HEK293T (cell line): ENCODE measurements at regions not wholly inside any gene's neighbourhood (a gene's known extent, or its start where the extent isn't known, plus 50 kb on each side); places are given as distances from the start of the nearest gene placed in this dataset.

Source experiments
- CTCF ChIA-PET: fragments of 350-600 bp; formaldehyde crosslinking; extraction: SDS; loops from one replicate; lab custom pipeline; 2021; ENCODE audit warnings: antibody characterized with exemption, inconsistent platforms; lab: Yijun Ruan, JAX
- POLR2A ChIA-PET: fragments of 350-600 bp; formaldehyde crosslinking; extraction: SDS; loops from one replicate; lab custom pipeline; 2020; ENCODE audit warnings: antibody characterized with exemption, inconsistent platforms; lab: Yijun Ruan, JAX
- DNase-seq: peaks from one replicate; pipeline ENCODE4 v3.0.0; 2012; ENCODE audit warnings: mixed read lengths; ENCODE audit errors: extremely low spot score
- ARNT ChIP-seq: fragments of 450-650 bp; IDR thresholded peaks from 2 replicates; pipeline ENCODE4 v1.6.1; 2017; ENCODE audit warnings: mild to moderate bottlenecking
- BHLHE40 ChIP-seq: fragments of 450-650 bp; IDR thresholded peaks from 2 replicates; pipeline ENCODE4 v1.6.1; 2016; ENCODE audit warnings: mild to moderate bottlenecking, moderate library complexity, borderline replicate concordance
- CTBP1 ChIP-seq: fragments of 450-650 bp; IDR thresholded peaks from 2 replicates; pipeline ENCODE4 v1.6.1; 2016; ENCODE audit warnings: borderline replicate concordance
- ELF4 ChIP-seq: fragments of 450-650 bp; IDR thresholded peaks from 2 replicates; pipeline ENCODE4 v1.6.1; 2017; ENCODE audit warnings: antibody characterized with exemption
- FOXA1 ChIP-seq: fragments of 450-650 bp; IDR thresholded peaks from 2 replicates; pipeline ENCODE4 v1.6.1; 2016; ENCODE audit warnings: mild to moderate bottlenecking
- FOXK2 ChIP-seq: fragments of 450-650 bp; IDR thresholded peaks from 2 replicates; pipeline ENCODE4 v1.6.1; 2016; ENCODE audit warnings: mild to moderate bottlenecking
- FOXM1 ChIP-seq: fragments of 450-650 bp; IDR thresholded peaks from 2 replicates; pipeline ENCODE4 v1.6.1; 2017; ENCODE audit warnings: mild to moderate bottlenecking, borderline replicate concordance
- HDGF ChIP-seq: fragments of 450-650 bp; IDR thresholded peaks from 2 replicates; pipeline ENCODE4 v1.6.1; 2017; ENCODE audit warnings: antibody characterized with exemption, borderline replicate concordance
- L3MBTL2 ChIP-seq: fragments of 450-650 bp; conservative IDR thresholded peaks from 2 replicates; pipeline ENCODE4 v1.6.1; 2016; ENCODE audit warnings: mild to moderate bottlenecking
- LEF1 ChIP-seq: fragments of 450-650 bp; IDR thresholded peaks from 2 replicates; pipeline ENCODE4 v1.6.1; 2017; ENCODE audit warnings: mild to moderate bottlenecking, borderline replicate concordance
- NFRKB ChIP-seq: fragments of 450-650 bp; IDR thresholded peaks from 2 replicates; pipeline ENCODE4 v1.6.1; 2016; ENCODE audit warnings: mild to moderate bottlenecking, moderate library complexity
- SP1 ChIP-seq: fragments of 450-650 bp; IDR thresholded peaks from 2 replicates; pipeline ENCODE4 v1.6.1; 2017
- SUZ12 ChIP-seq: fragments of 450-650 bp; IDR thresholded peaks from 2 replicates; pipeline ENCODE4 v1.6.1; 2016; ENCODE audit warnings: mild to moderate bottlenecking
- TARDBP ChIP-seq: fragments of 450-650 bp; IDR thresholded peaks from 2 replicates; pipeline ENCODE4 v1.6.1; 2016
- ZNF384 ChIP-seq: fragments of 450-650 bp; IDR thresholded peaks from 2 replicates; pipeline ENCODE4 v1.6.1; 2016
- TF ChIP-seq, protein P1 (sequence below): fragments of 450-650 bp; IDR thresholded peaks from 2 replicates; pipeline ENCODE4 v1.6.1; 2016

DNA sequence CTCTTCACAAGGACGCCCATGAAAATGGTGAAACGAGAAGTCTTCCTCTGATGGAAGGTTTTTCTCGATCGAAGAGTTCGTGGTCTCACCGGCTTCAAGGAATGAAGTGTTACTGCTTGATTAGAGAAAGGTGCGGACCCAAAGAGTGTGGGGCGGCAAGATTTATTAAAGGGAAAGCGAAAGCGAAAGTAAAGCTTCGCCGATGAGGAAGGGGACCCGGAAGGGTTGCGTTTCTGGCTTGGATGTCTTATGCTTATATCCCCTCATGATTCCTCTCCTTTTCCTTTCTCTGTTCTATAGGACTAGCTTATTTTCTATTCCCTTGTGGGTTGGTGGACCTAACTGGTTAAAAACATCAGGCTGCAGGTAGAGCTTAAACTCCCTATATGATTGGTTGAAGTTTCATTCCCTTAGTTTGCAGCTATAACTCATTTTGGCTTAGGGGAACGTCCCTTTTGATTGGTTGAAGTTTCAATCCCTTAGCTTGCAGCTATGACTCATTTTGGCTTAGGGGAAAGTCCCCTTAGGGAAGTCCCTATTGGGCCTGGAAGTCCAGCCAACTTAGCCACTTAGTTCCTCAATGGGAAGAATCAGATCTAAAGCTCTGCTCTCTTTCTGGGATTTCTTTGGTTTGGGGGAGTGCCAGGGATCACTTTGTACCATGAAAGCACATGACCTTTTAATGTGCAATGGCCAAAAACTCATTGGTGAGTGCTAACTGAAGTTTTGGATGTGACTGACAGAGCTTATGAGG lies 1025.0 kb upstream of the PCDH10 start:
- TF ChIP-seq FOXA1, result no peak
- no peak for TF ChIP-seq ELF4
- no peak for TF ChIP-seq FOXM1
- no peak for TF ChIP-seq CTBP1
- TF ChIP-seq SUZ12, result no peak
- no peak for TF ChIP-seq NFRKB
- TF ChIP-seq BHLHE40, result no peak
- no peak for DNase-seq
- CTCF ChIA-PET, result no interaction called here
- POLR2A ChIA-PET, result no interaction called here

DNA sequence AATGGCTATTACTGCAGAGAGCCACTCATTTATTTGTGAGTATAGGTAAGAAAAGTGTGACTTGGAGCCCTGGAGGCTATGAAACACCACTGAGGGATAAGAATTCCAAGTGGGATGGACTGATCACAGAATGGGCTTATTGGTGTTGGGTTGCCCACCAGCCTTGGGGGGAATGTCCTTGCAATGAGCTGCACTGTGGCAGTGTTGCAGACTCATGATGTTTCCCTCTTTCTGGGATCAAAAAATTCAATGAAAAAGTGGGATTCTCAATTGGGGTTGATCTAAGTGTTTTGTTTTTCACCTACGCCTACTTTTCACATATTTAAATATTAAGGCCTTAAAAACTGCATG lies 1024.5 kb upstream of the PCDH10 start:
- CTCF ChIA-PET, result no interaction called here
- TF ChIP-seq FOXA1 (no peak), CTBP1 (no peak), ZNF384 (no peak), BHLHE40 (no peak), HDGF (no peak), L3MBTL2 (no peak)
- TF ChIP-seq, protein P1, sequence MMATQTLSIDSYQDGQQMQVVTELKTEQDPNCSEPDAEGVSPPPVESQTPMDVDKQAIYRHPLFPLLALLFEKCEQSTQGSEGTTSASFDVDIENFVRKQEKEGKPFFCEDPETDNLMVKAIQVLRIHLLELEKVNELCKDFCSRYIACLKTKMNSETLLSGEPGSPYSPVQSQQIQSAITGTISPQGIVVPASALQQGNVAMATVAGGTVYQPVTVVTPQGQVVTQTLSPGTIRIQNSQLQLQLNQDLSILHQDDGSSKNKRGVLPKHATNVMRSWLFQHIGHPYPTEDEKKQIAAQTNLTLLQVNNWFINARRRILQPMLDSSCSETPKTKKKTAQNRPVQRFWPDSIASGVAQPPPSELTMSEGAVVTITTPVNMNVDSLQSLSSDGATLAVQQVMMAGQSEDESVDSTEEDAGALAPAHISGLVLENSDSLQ, result no peak
- POLR2A ChIA-PET, result no interaction called here
- no peak for DNase-seq

DNA sequence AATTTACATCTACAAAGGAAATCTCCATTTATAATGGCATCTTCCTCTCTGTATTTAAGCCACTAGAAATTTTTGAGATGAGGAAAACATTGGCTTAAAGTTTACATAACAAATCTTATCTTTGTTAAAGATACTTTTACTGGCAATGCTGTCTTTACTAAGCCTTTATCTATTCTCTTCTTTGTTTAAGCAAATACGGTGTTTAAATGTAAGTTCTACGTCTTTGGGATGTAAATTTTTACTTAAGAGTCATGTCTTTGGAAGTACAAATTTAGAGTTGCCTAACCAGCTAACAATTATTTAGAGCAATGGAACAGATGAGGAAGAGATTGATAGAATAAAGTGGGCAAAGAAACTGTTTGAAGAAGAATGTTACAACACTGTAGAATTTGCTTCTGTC lies 1024.0 kb upstream of the PCDH10 start:
- TF ChIP-seq L3MBTL2, result no peak
- no peak for TF ChIP-seq CTBP1
- TF ChIP-seq LEF1, result no peak
- no peak for TF ChIP-seq FOXM1
- no peak for TF ChIP-seq SUZ12
- TF ChIP-seq NFRKB, result no peak
- TF ChIP-seq ZNF384, result no peak
- no peak for TF ChIP-seq FOXK2
- TF ChIP-seq, protein P1, result no peak
- ChIA-PET CTCF (no interaction called here), POLR2A (no interaction called here)
- DNase-seq, result no peak

DNA sequence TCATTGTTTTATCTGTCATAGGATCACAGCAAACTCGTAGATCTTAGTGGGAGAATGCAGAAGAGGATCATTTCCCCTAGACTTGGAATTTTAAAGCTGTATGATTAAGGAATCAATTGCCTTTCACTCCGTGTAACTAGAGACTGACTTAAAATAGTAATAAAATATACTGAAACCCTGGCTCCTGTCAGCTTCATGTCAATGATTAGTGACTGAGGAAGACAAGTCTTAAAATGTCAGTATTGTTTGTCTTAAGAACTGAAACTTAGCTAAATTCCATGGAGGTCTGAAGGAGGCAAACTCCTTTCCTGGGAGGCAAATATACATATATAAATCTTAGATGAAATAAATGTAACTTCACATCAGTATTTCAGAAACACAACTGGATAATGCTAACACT lies 1016.7 kb upstream of the PCDH10 start:
- POLR2A ChIA-PET, result no interaction called here
- DNase-seq, result no peak
- TF ChIP-seq FOXK2, result no peak
- no peak for TF ChIP-seq ELF4
- no peak for TF ChIP-seq SUZ12
- no peak for TF ChIP-seq FOXA1
- TF ChIP-seq SP1, result no peak
- TF ChIP-seq, protein P1, result no peak
- TF ChIP-seq HDGF, result no peak
- TF ChIP-seq CTBP1, result no peak
- TF ChIP-seq LEF1, result no peak
- TF ChIP-seq ZNF384, result no peak
- no peak for TF ChIP-seq BHLHE40
- no peak for TF ChIP-seq TARDBP
- TF ChIP-seq L3MBTL2, result no peak
- TF ChIP-seq ARNT, result no peak
- TF ChIP-seq NFRKB, result no peak
- TF ChIP-seq FOXM1, result no peak
- CTCF ChIA-PET, result no interaction called here

DNA sequence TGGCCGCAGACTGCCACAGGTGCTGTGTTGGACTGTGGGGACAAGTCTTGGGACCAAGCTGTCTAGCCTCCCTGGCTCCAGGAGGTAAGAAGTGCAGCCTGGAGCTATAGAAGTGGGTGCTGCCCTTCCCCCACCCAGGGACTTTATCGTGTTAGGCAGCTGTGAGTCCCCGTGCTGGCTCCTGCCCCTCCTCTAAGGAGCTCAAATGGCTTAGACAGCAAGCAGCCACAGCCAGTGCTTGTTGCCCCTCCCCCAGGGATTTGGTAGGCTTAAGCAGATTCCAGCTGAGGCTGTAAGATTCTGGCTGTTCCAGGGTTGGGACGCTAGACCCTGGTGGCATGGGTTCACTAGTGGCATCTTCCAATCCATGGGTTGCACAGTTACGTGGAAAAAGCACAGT lies 979.4 kb upstream of the PCDH10 start:
- POLR2A ChIA-PET, result no interaction called here
- no peak for TF ChIP-seq ZNF384
- no peak for TF ChIP-seq FOXK2
- no peak for TF ChIP-seq ARNT
- TF ChIP-seq SP1, result no peak
- no peak for DNase-seq
- CTCF ChIA-PET, result no interaction called here

DNA sequence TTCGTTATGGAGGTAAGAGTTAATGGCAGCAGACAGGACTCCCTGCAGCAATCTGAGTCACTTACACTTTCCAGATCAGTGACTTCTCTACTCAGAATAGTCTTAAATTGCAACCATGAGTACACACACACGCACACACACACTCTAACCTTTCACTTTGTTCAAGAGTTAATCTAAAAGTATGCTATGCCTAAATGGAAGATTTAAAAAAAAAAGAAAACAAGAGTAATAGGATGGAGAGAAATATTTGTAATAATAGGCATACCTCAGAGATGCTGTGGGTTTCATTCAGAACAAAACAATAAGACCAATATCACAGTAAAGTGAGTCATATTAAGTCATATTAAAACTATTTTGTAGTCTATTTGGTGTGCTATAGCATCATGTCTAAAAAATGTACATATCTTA lies 969.1 kb upstream of the PCDH10 start:
- DNase-seq, result no peak
- ChIA-PET CTCF (no interaction called here), POLR2A (no interaction called here)
- TF ChIP-seq FOXM1 (no peak), FOXK2 (no peak), BHLHE40 (no peak), SP1 (no peak), L3MBTL2 (no peak), FOXA1 (no peak), ZNF384 (no peak), HDGF (no peak), TARDBP (no peak), ARNT (no peak), ELF4 (no peak), LEF1 (no peak), CTBP1 (no peak), NFRKB (no peak), SUZ12 (no peak)
- TF ChIP-seq, protein P1, result no peak
